Upper lobe of left lung (tissue), 6 donors: ENCODE measurements at regions not wholly inside any gene's neighbourhood (a gene's known extent, or its start where the extent isn't known, plus 50 kb on each side); places are given as distances from the start of the nearest gene placed in this dataset.

Source experiments
- ATAC-seq, 2 donors: fragments of 200-7000 bp; cut with Tn5 transposase; one replicate each; pipeline ENCODE4 v1.9.1; 2022; ENCODE audit warnings: mild to moderate bottlenecking in 2 of 2, moderate library complexity in 2 of 2; ENCODE audit not compliant: low FRiP score in 2 of 2
- DNase-seq, 2 donors: peaks; one replicate each; pipeline ENCODE4 v3.0.0-alpha.2; 2019 to 2020
- H3K27ac ChIP-seq, 4 donors: fragments of 200-600 bp; sonication (generic); one replicate each; pipeline ENCODE4 v1.5.1; 2016 to 2019
- H3K27me3 ChIP-seq, 4 donors: fragments of 200-600 bp; sonication (generic); one replicate each; pipeline ENCODE4 v1.5.1; 2017 to 2019
- H3K36me3 ChIP-seq, 4 donors: fragments of 200-600 bp; sonication (generic); one replicate each; pipeline ENCODE4 v1.5.1; 2016 to 2019
- H3K4me1 ChIP-seq, 4 donors: fragments of 200-600 bp; sonication (generic); one replicate each; pipeline ENCODE4 v1.5.1; 2018 to 2019
- H3K4me3 ChIP-seq, 4 donors: fragments of 200-600 bp; sonication (generic); one replicate each; pipeline ENCODE4 v1.5.1; 2017 to 2019; ENCODE audit warnings: mild to moderate bottlenecking in 2 of 4, moderate library complexity in 1 of 4
- H3K9me3 ChIP-seq, 4 donors: fragments of 200-600 bp; sonication (generic); one replicate each; pipeline ENCODE4 v1.5.1; 2018 to 2019
- EP300 ChIP-seq, 4 donors: sonication (generic); formaldehyde crosslinking; IDR thresholded peaks; one replicate each; pipeline ENCODE4 v1.5.1; 2017; ENCODE audit warnings: antibody characterized with exemption in 4 of 4, control low read depth in 2 of 4
- POLR2A ChIP-seq, 4 donors: fragments of 450-650 bp; IDR thresholded peaks; one replicate each; pipeline ENCODE4 v1.5.1; 2016 to 2017; ENCODE audit warnings: antibody characterized with exemption in 4 of 4, mild to moderate bottlenecking in 2 of 4
- POLR2AphosphoS5 ChIP-seq, 2 donors: sonication (generic); formaldehyde crosslinking; IDR thresholded peaks; one replicate each; pipeline ENCODE4 v1.5.1; 2017; ENCODE audit warnings: antibody characterized with exemption in 2 of 2
- WGBS, 2 donors: methylation state at CpG; one replicate each; pipeline ENCODE4 v1.1.5; 2017 to 2018; 5-methylcytosine and 5-hydroxymethylcytosine counted together
- TF ChIP-seq, protein P1 (sequence below), 6 experiments: fragments of 450-650 bp in 4 of 6; fragments of 200-600 bp in 2 of 6; sonication (generic) in 2 of 6; IDR thresholded peaks; one replicate each; pipeline ENCODE4 v1.5.1; 2016 to 2019; ENCODE audit warnings: antibody characterized with exemption in 6 of 6
- donor health status: DM: no; HTN: no; CAD: no; lungs with moderate emphysema.
- donor health status: DM: no; HTN: yes; CAD: no; lungs with severe emphysema.

GRCh38 chr15:31554261-31554660 lies 227.6 kb downstream of the KLF13 start:
- ATAC-seq (peak in 1 of 2 donors; percentile 62), DNase-seq (peak in 1 of 2 donors; percentile 77)
- WGBS, 2 donors = 43 to 58% methylated on average over 8 of the region's 8 CpGs
- peak overlapping the region in 2 of 4 donors; percentile 18 to 43 for H3K27ac ChIP-seq
- TF ChIP-seq POLR2AphosphoS5 (IDR thresholded peaks at IDR 0.05) (no peak), EP300 (IDR thresholded peaks at IDR 0.05) (no peak), POLR2A (IDR thresholded peaks at IDR 0.05) (no peak)
- TF ChIP-seq, protein P1, sequence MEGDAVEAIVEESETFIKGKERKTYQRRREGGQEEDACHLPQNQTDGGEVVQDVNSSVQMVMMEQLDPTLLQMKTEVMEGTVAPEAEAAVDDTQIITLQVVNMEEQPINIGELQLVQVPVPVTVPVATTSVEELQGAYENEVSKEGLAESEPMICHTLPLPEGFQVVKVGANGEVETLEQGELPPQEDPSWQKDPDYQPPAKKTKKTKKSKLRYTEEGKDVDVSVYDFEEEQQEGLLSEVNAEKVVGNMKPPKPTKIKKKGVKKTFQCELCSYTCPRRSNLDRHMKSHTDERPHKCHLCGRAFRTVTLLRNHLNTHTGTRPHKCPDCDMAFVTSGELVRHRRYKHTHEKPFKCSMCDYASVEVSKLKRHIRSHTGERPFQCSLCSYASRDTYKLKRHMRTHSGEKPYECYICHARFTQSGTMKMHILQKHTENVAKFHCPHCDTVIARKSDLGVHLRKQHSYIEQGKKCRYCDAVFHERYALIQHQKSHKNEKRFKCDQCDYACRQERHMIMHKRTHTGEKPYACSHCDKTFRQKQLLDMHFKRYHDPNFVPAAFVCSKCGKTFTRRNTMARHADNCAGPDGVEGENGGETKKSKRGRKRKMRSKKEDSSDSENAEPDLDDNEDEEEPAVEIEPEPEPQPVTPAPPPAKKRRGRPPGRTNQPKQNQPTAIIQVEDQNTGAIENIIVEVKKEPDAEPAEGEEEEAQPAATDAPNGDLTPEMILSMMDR (IDR thresholded peaks at IDR 0.05) = no peak
- H3K9me3 ChIP-seq = no peaks in the 10 kb centered on the region
- H3K27me3 ChIP-seq = no peaks in the 10 kb centered on the region
- H3K36me3 ChIP-seq = no peaks in the 10 kb centered on the region
- H3K4me3 ChIP-seq = no peak overlapping the region
- H3K4me1 ChIP-seq = peaks cover 0 to 12% (median 3%) of the 10 kb centered on the region in 4 donors

GRCh38 chr15:31555022-31555421 lies 228.4 kb downstream of the KLF13 start:
- 86 to 94% methylated on average over 3 of the region's 3 CpGs for WGBS, 2 donors
- Histone ChIP-seq H3K27ac (peak overlapping the region in 2 of 4 donors; percentile 18 to 43), H3K27me3 (no peaks in the 10 kb centered on the region), H3K4me1 (peaks cover 0 to 12% (median 3%) of the 10 kb centered on the region in 4 donors), H3K36me3 (no peaks in the 10 kb centered on the region), H3K4me3 (no peak overlapping the region), H3K9me3 (no peaks in the 10 kb centered on the region)
- no peak for DNase-seq
- no peak for ATAC-seq
- TF ChIP-seq POLR2AphosphoS5 (IDR thresholded peaks at IDR 0.05) (no peak), EP300 (IDR thresholded peaks at IDR 0.05) (no peak), POLR2A (IDR thresholded peaks at IDR 0.05) (no peak)
- TF ChIP-seq, protein P1 (IDR thresholded peaks at IDR 0.05) = no peak

GRCh38 chr15:31556494-31557150 lies 230.0 kb downstream of the KLF13 start:
- Histone ChIP-seq H3K4me1 (peaks cover 0 to 12% (median 3%) of the 10 kb centered on the region in 4 donors), H3K4me3 (no peak overlapping the region), H3K27me3 (no peaks in the 10 kb centered on the region), H3K36me3 (no peaks in the 10 kb centered on the region), H3K27ac (no peak overlapping the region), H3K9me3 (no peaks in the 10 kb centered on the region)
- WGBS, 2 donors = 83 to 94% methylated on average over 9 of the region's 9 CpGs
- no peak for ATAC-seq
- TF ChIP-seq POLR2A (IDR thresholded peaks at IDR 0.05) (no peak), EP300 (IDR thresholded peaks at IDR 0.05) (no peak), POLR2AphosphoS5 (IDR thresholded peaks at IDR 0.05) (no peak)
- TF ChIP-seq, protein P1 (IDR thresholded peaks at IDR 0.05) = no peak
- DNase-seq = no peak

GRCh38 chr15:31557899-31558298 lies 231.3 kb downstream of the KLF13 start:
- Histone ChIP-seq H3K9me3 (no peaks in the 10 kb centered on the region), H3K4me3 (no peak overlapping the region), H3K27me3 (no peaks in the 10 kb centered on the region), H3K4me1 (peaks cover 0 to 12% (median 3%) of the 10 kb centered on the region in 4 donors), H3K27ac (no peak overlapping the region), H3K36me3 (no peaks in the 10 kb centered on the region)
- DNase-seq (peak in 1 of 2 donors; percentile 58), ATAC-seq (peak in 1 of 2 donors; percentile 41)
- TF ChIP-seq EP300 (IDR thresholded peaks at IDR 0.05) (no peak), POLR2A (IDR thresholded peaks at IDR 0.05) (no peak), POLR2AphosphoS5 (IDR thresholded peaks at IDR 0.05) (no peak)
- TF ChIP-seq, protein P1 (IDR thresholded peaks at IDR 0.05) = no peak
- WGBS, 2 donors = 81 to 83% methylated on average over 4 to 7 of the region's 7 CpGs

GRCh38 chr15:31558840-31559239 lies 232.2 kb downstream of the KLF13 start:
- DNase-seq = no peak
- H3K27me3 ChIP-seq = no peaks in the 10 kb centered on the region
- H3K9me3 ChIP-seq = no peaks in the 10 kb centered on the region
- H3K4me3 ChIP-seq = no peak overlapping the region
- no peak for ATAC-seq
- TF ChIP-seq POLR2A (IDR thresholded peaks at IDR 0.05) = no peak
- no peak for TF ChIP-seq POLR2AphosphoS5 (IDR thresholded peaks at IDR 0.05)
- no peak for TF ChIP-seq EP300 (IDR thresholded peaks at IDR 0.05)
- TF ChIP-seq, protein P1 (IDR thresholded peaks at IDR 0.05) = no peak
- peaks cover 0 to 12% (median 3%) of the 10 kb centered on the region in 4 donors for H3K4me1 ChIP-seq
- H3K36me3 ChIP-seq = no peaks in the 10 kb centered on the region
- H3K27ac ChIP-seq = no peak overlapping the region
- 88 to 91% methylated on average over 12 of the region's 12 CpGs for WGBS, 2 donors
